Esophagus muscularis mucosa (tissue), 4 donors: ENCODE measurements at regions not wholly inside any gene's neighbourhood (a gene's known extent, or its start where the extent isn't known, plus 50 kb on each side); places are given as distances from the start of the nearest gene placed in this dataset.
A peak's percentile ranks its signal among the peaks of the same experiment; 100 is the strongest.

Experiments used
- DNase-seq: peaks from one replicate; pipeline ENCODE4 v3.0.0-alpha.2; 2017; ENCODE audit errors: extremely low spot score
- H3K27ac ChIP-seq, 4 donors: fragments of 200-600 bp; sonication (generic); replicated peaks in 1 of 4; 1 replicate in 3 of 4; 2 replicates in 1 of 4; pipeline ENCODE4 v1.5.1; 2016 to 2019; ENCODE audit warnings: mild to moderate bottlenecking in 1 of 4
- H3K27me3 ChIP-seq, 4 donors: fragments of 200-600 bp; sonication (generic); one replicate each; pipeline versions ENCODE4 v1.5.1 to v1.6.0; 2016 to 2019
- H3K36me3 ChIP-seq, 4 donors: fragments of 200-600 bp; sonication (generic); one replicate each; pipeline ENCODE4 v1.5.1; 2016 to 2019
- H3K4me1 ChIP-seq, 4 donors: fragments of 200-600 bp; sonication (generic); one replicate each; pipeline ENCODE4 v1.5.1; 2016 to 2019
- H3K4me3 ChIP-seq, 4 donors: fragments of 200-600 bp; sonication (generic); 1 replicate in 2 of 4; 2 replicates in 2 of 4; pipeline ENCODE4 v1.5.1; 2016 to 2019; ENCODE audit warnings: mild to moderate bottlenecking in 4 of 4, moderate library complexity in 1 of 4
- H3K9me3 ChIP-seq, 4 donors: fragments of 200-600 bp; sonication (generic); 1 replicate in 3 of 4; 2 replicates in 1 of 4; pipeline ENCODE4 v1.5.1; 2016 to 2019
- CTCF ChIP-seq, 3 experiments: fragments of 200-600 bp in 2 of 3; fragments of 450-650 bp in 1 of 3; sonication (generic) in 2 of 3; IDR thresholded peaks; one replicate each; pipeline ENCODE4 v1.5.1; 2017 to 2019; ENCODE audit warnings: antibody characterized with exemption in 3 of 3, mild to moderate bottlenecking in 2 of 3, moderate library complexity in 1 of 3
- EP300 ChIP-seq: sonication (generic); formaldehyde crosslinking; IDR thresholded peaks from one replicate; pipeline ENCODE4 v1.6.1; 2017; ENCODE audit warnings: antibody characterized with exemption
- POLR2A ChIP-seq: fragments of 450-650 bp; IDR thresholded peaks from one replicate; pipeline ENCODE4 v1.6.1; 2017; ENCODE audit warnings: antibody characterized with exemption, moderate library complexity, mild to moderate bottlenecking, low read depth
- POLR2AphosphoS5 ChIP-seq, 2 donors: sonication (generic); formaldehyde crosslinking; IDR thresholded peaks; one replicate each; pipeline ENCODE4 v1.6.1; 2017; ENCODE audit warnings: antibody characterized with exemption in 2 of 2
- whole genome bisulfite sequencing: methylation state at CpG from one replicate; pipeline ENCODE4 v1.1.5; 2018; 5-methylcytosine and 5-hydroxymethylcytosine counted together
- intact Hi-C: fragments of 100-400 bp; cut with DNase I; formaldehyde crosslinking; loops from one replicate; pipeline ENCODE4 v1.15.1; 2023

GRCh38 chr17:83193336-83194185 is 114.2 kb downstream of the METRNL start:
- peak overlapping the region in 2 of 4 donors; percentile 54 to 55 for H3K27ac ChIP-seq
- H3K4me1 ChIP-seq = peaks cover 31 to 68% (median 61%) of the 10 kb centered on the region in 4 donors
- H3K9me3 ChIP-seq = no peaks in the 10 kb centered on the region
- intact Hi-C loops = no loop called here
- no peak for DNase-seq
- H3K36me3 ChIP-seq = no peaks in the 10 kb centered on the region
- no peak overlapping the region for H3K4me3 ChIP-seq
- 81% methylated on average over 9 of the region's 13 CpGs for WGBS
- no peaks in the 10 kb centered on the region for H3K27me3 ChIP-seq
- TF ChIP-seq POLR2AphosphoS5 (IDR thresholded peaks at IDR 0.05) = no peak
- no peak for TF ChIP-seq POLR2A
- no peak for TF ChIP-seq EP300
- TF ChIP-seq CTCF (IDR thresholded peaks at IDR 0.05) = no peak

- intact Hi-C loops = no loop called here
- Histone ChIP-seq H3K27me3 (no peaks in the 10 kb centered on the region), H3K4me3 (no peak overlapping the region), H3K4me1 (peaks cover 33 to 64% (median 57%) of the 10 kb centered on the region in 4 donors), H3K27ac (peak overlapping the region in 2 of 4 donors; percentile 54 to 55), H3K36me3 (no peaks in the 10 kb centered on the region), H3K9me3 (no peaks in the 10 kb centered on the region)
- no peak for DNase-seq
- TF ChIP-seq POLR2A = no peak
- TF ChIP-seq CTCF (IDR thresholded peaks at IDR 0.05) = no peak
- no peak for TF ChIP-seq POLR2AphosphoS5 (IDR thresholded peaks at IDR 0.05)
- no peak for TF ChIP-seq EP300
- WGBS = 70% methylated on average over 6 of the region's 7 CpGs
These were observed 114.8 kb downstream of the METRNL start for GRCh38 chr17:83194186-83194561.

- Histone ChIP-seq H3K9me3 (no peaks in the 10 kb centered on the region), H3K36me3 (no peaks in the 10 kb centered on the region), H3K4me1 (peaks cover 33 to 64% (median 50%) of the 10 kb centered on the region in 4 donors), H3K4me3 (no peak overlapping the region), H3K27ac (peak overlapping the region; percentile 54 to 69 (median 66)), H3K27me3 (no peaks in the 10 kb centered on the region)
- DNase-seq = no peak
- TF ChIP-seq EP300 (no peak), CTCF (IDR thresholded peaks at IDR 0.05) (no peak), POLR2AphosphoS5 (IDR thresholded peaks at IDR 0.05) (no peak), POLR2A (no peak)
- intact Hi-C loops = no loop called here
- 89% methylated on average over 13 of the region's 24 CpGs for WGBS
These were observed 115.4 kb downstream of the METRNL start for GRCh38 chr17:83194761-83195329.

- H3K4me1 ChIP-seq = peaks cover 32 to 63% (median 46%) of the 10 kb centered on the region in 4 donors
These were observed 116.1 kb downstream of the METRNL start for GRCh38 chr17:83195330-83196023.

More at GRCh38 chr17:83195330-83196023, 116.1 kb downstream of the METRNL start:
- intact Hi-C loops = no loop called here
- Histone ChIP-seq H3K9me3 (no peaks in the 10 kb centered on the region), H3K27me3 (no peaks in the 10 kb centered on the region), H3K36me3 (no peaks in the 10 kb centered on the region), H3K4me3 (no peak overlapping the region), H3K27ac (peak overlapping the region; percentile 54 to 69 (median 66))
- TF ChIP-seq POLR2A (no peak), EP300 (no peak), CTCF (IDR thresholded peaks at IDR 0.05) (peak in 1 of 3 experiments; percentile 30), POLR2AphosphoS5 (IDR thresholded peaks at IDR 0.05) (peak in 1 of 2 donors; percentile 8)
- whole genome bisulfite sequencing = 78% methylated on average over 6 of the region's 20 CpGs
- DNase-seq = no peak
